ENCODE measurements at regions not wholly inside any gene's neighbourhood (a gene's known extent, or its start where the extent isn't known, plus 50 kb on each side); places are given as distances from the start of the nearest gene placed in this dataset.

DNA sequence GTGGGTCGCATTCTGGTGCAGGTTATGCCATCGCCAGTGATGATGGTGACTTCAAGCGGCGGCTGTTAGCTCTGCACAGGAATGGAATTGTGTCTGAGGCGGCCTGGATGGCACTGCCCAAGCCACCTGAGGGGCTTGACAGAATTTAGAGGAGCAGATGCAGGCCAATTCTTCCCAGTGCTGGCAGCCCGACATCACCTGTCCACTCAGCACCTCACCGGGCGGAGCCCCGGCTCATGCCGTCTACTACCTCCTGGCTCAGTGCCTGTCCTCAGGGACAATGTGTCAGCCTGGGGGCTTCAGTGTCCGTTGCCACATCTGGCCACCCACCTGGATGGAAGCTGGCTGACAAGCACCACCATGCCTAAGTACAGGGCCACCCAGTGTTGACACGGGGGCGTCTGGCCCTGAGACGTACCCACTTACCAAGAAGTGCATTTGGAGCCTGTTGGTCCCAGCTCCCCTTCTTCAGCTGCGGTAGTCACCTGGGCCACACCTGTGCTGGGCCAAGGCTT is 420.5 kb upstream of the MKI67 start:
- Histone ChIP-seq H3K9ac (ENCODE audit: insufficient read depth, low read depth, low read length) (no peak overlapping the region), H3K4me1 (ENCODE audit: insufficient read depth, low read length) (no peaks in the 10 kb centered on the region), H3K36me3 (replicated peaks in 1 of 2; ENCODE audit: control insufficient read depth in 1 of 2, insufficient read depth in 2 of 2, low read length in 2 of 2) (no peaks in the 10 kb centered on the region), H2AFZ (ENCODE audit: low read length) (no peak overlapping the region), H3K4me3 (replicated peaks in 1 of 3; ENCODE audit: insufficient read depth in 1 of 3, low read depth in 2 of 3, low read length in 3 of 3) (no peak overlapping the region), H3K9me3 (ENCODE audit: low read length) (no peaks in the 10 kb centered on the region), H3K79me2 (ENCODE audit: insufficient read depth, low read length) (no peaks in the 10 kb centered on the region), H3K27me3 (ENCODE audit: control insufficient read depth in 1 of 2, insufficient read depth in 2 of 2, low read length in 2 of 2) (peaks cover 1 to 55% of the 10 kb centered on the region in 2 experiments; a peak in 4 of 5 replicates), H3K27ac (ENCODE audit: extremely low read length, insufficient read depth, low read length) (no peak overlapping the region), H4K20me1 (ENCODE audit: insufficient read depth, low read length) (no peaks in the 10 kb centered on the region), H3K4me2 (ENCODE audit: low read depth, low read length) (no peak overlapping the region)
- 68% methylated on average over 5 of the region's 15 CpGs for WGBS (ENCODE audit: low lambda C conversion rate)
- ChIA-PET POLR2A (no interaction called here), CTCF (ENCODE audit: low intra/inter-chr PET ratio, low total read pairs) (no interaction called here)
- FAIRE-seq (no peak), ATAC-seq (no peak), DNase-seq (ENCODE audit: low spot score) (no peak)
- BruUV-seq (replicated peaks) = no TSS peak
- in situ Hi-C loops (cut with HindIII; ENCODE audit: extremely low pct_ligation_motif_present, low pct_unique_long_range_greater_than_20kb) = loop anchor here (25.0 kb wide), 1 partner anchor 459 kb away; no protein-coding TSS in a partner anchor
- intact Hi-C loops (cut with micrococcal nuclease; ENCODE audit: unreplicated experiment) = no loop called here
- TF ChIP-seq ZNF256 (CRISPR knock-in tag; conservative IDR thresholded peaks at IDR 0.05) = no peak
- TF ChIP-seq ZSCAN25 (CRISPR knock-in tag; IDR thresholded peaks at IDR 0.05) = no peak
- TF ChIP-seq, protein P1, sequence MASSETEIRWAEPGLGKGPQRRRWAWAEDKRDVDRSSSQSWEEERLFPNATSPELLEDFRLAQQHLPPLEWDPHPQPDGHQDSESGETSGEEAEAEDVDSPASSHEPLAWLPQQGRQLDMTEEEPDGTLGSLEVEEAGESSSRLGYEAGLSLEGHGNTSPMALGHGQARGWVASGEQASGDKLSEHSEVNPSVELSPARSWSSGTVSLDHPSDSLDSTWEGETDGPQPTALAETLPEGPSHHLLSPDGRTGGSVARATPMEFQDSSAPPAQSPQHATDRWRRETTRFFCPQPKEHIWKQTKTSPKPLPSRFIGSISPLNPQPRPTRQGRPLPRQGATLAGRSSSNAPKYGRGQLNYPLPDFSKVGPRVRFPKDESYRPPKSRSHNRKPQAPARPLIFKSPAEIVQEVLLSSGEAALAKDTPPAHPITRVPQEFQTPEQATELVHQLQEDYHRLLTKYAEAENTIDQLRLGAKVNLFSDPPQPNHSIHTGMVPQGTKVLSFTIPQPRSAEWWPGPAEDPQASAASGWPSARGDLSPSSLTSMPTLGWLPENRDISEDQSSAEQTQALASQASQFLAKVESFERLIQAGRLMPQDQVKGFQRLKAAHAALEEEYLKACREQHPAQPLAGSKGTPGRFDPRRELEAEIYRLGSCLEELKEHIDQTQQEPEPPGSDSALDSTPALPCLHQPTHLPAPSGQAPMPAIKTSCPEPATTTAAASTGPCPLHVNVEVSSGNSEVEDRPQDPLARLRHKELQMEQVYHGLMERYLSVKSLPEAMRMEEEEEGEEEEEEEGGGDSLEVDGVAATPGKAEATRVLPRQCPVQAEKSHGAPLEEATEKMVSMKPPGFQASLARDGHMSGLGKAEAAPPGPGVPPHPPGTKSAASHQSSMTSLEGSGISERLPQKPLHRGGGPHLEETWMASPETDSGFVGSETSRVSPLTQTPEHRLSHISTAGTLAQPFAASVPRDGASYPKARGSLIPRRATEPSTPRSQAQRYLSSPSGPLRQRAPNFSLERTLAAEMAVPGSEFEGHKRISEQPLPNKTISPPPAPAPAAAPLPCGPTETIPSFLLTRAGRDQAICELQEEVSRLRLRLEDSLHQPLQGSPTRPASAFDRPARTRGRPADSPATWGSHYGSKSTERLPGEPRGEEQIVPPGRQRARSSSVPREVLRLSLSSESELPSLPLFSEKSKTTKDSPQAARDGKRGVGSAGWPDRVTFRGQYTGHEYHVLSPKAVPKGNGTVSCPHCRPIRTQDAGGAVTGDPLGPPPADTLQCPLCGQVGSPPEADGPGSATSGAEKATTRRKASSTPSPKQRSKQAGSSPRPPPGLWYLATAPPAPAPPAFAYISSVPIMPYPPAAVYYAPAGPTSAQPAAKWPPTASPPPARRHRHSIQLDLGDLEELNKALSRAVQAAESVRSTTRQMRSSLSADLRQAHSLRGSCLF (CRISPR knock-in tag; IDR thresholded peaks at IDR 0.05; ENCODE audit: borderline replicate concordance) = no peak
- no peak for TF ChIP-seq SAFB2 (CRISPR knock-in tag; IDR thresholded peaks at IDR 0.05; ENCODE audit: borderline replicate concordance, low read depth)
- TF ChIP-seq, protein P2, sequence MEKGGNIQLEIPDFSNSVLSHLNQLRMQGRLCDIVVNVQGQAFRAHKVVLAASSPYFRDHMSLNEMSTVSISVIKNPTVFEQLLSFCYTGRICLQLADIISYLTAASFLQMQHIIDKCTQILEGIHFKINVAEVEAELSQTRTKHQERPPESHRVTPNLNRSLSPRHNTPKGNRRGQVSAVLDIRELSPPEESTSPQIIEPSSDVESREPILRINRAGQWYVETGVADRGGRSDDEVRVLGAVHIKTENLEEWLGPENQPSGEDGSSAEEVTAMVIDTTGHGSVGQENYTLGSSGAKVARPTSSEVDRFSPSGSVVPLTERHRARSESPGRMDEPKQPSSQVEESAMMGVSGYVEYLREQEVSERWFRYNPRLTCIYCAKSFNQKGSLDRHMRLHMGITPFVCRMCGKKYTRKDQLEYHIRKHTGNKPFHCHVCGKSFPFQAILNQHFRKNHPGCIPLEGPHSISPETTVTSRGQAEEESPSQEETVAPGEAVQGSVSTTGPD (CRISPR knock-in tag; IDR thresholded peaks at IDR 0.05) = no peak
- TF ChIP-seq ZNF766 (CRISPR knock-in tag; IDR thresholded peaks at IDR 0.05; ENCODE audit: borderline replicate concordance) = no peak
- no peak for TF ChIP-seq ZNF496 (CRISPR knock-in tag; IDR thresholded peaks at IDR 0.05; ENCODE audit: insufficient replicate concordance)
- no peak for TF ChIP-seq CC2D1A (CRISPR knock-in tag; IDR thresholded peaks at IDR 0.05)
- no peak for TF ChIP-seq HIVEP1 (CRISPR knock-in tag; IDR thresholded peaks at IDR 0.05)
- no peak for TF ChIP-seq POLR2AphosphoS2 (IDR thresholded peaks at IDR 0.05; ENCODE audit: low read depth, low read length)
- TF ChIP-seq, protein P3, sequence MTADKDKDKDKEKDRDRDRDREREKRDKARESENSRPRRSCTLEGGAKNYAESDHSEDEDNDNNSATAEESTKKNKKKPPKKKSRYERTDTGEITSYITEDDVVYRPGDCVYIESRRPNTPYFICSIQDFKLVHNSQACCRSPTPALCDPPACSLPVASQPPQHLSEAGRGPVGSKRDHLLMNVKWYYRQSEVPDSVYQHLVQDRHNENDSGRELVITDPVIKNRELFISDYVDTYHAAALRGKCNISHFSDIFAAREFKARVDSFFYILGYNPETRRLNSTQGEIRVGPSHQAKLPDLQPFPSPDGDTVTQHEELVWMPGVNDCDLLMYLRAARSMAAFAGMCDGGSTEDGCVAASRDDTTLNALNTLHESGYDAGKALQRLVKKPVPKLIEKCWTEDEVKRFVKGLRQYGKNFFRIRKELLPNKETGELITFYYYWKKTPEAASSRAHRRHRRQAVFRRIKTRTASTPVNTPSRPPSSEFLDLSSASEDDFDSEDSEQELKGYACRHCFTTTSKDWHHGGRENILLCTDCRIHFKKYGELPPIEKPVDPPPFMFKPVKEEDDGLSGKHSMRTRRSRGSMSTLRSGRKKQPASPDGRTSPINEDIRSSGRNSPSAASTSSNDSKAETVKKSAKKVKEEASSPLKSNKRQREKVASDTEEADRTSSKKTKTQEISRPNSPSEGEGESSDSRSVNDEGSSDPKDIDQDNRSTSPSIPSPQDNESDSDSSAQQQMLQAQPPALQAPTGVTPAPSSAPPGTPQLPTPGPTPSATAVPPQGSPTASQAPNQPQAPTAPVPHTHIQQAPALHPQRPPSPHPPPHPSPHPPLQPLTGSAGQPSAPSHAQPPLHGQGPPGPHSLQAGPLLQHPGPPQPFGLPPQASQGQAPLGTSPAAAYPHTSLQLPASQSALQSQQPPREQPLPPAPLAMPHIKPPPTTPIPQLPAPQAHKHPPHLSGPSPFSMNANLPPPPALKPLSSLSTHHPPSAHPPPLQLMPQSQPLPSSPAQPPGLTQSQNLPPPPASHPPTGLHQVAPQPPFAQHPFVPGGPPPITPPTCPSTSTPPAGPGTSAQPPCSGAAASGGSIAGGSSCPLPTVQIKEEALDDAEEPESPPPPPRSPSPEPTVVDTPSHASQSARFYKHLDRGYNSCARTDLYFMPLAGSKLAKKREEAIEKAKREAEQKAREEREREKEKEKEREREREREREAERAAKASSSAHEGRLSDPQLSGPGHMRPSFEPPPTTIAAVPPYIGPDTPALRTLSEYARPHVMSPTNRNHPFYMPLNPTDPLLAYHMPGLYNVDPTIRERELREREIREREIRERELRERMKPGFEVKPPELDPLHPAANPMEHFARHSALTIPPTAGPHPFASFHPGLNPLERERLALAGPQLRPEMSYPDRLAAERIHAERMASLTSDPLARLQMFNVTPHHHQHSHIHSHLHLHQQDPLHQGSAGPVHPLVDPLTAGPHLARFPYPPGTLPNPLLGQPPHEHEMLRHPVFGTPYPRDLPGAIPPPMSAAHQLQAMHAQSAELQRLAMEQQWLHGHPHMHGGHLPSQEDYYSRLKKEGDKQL (CRISPR knock-in tag; IDR thresholded peaks at IDR 0.05; ENCODE audit: low read depth) = no peak
- no peak for TF ChIP-seq SOX13 (IDR thresholded peaks at IDR 0.05)
- no peak for TF ChIP-seq SOX13 (CRISPR knock-in tag; conservative IDR thresholded peaks at IDR 0.05 in 1 of 2, IDR thresholded peaks at IDR 0.05 in 1 of 2)

Data from HepG2 (cell line).